ENCODE measurements at regions not wholly inside any gene's neighbourhood (a gene's known extent, or its start where the extent isn't known, plus 50 kb on each side); places are given as distances from the start of the nearest gene placed in this dataset.

DNA sequence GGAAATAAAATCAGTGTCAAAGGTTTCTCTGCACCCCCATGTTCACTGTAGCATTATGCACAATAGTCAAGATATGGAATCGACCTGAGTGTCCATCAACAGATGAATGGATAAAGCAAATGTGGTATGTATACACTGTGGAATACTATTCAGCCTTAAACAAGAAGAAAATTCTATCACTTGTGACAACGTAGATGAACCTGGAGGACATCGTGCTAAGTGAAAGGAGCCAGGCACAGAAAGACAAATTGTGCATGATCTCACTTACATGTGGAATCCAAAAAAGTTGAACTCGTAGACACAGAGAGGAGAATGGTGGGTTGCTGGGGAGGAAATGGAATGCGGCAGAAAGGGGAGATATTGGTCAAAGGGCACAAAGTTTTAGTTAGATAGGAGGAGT is 136.3 kb upstream of the ESR1 start:
- TF ChIP-seq, protein P1, sequence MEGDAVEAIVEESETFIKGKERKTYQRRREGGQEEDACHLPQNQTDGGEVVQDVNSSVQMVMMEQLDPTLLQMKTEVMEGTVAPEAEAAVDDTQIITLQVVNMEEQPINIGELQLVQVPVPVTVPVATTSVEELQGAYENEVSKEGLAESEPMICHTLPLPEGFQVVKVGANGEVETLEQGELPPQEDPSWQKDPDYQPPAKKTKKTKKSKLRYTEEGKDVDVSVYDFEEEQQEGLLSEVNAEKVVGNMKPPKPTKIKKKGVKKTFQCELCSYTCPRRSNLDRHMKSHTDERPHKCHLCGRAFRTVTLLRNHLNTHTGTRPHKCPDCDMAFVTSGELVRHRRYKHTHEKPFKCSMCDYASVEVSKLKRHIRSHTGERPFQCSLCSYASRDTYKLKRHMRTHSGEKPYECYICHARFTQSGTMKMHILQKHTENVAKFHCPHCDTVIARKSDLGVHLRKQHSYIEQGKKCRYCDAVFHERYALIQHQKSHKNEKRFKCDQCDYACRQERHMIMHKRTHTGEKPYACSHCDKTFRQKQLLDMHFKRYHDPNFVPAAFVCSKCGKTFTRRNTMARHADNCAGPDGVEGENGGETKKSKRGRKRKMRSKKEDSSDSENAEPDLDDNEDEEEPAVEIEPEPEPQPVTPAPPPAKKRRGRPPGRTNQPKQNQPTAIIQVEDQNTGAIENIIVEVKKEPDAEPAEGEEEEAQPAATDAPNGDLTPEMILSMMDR (conservative IDR thresholded peaks at IDR 0.05; ENCODE audit: low read depth, low read length), result no peak
- DNase-seq (ENCODE audit: low read depth), result no peak

DNA sequence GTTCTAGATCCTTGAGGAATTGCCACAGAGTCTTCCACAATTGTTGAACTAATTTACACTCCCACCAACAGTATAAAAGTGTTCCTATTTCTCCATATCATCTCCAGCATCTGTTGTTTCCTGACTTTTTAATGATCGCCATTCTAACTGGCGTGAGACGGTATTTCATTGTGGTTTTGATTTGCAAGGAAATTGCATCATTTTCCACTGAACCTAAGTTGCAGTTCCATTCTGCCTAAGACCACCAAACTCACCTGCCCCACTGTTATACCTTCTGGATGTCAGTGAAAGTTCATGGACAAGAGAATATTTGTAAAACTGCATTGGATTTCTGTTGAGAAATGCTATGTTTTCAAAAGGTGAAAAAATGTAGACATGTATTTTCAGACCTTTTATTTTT is 132.9 kb upstream of the ESR1 start:
- no peak for DNase-seq (ENCODE audit: low read depth)
- TF ChIP-seq, protein P1 (conservative IDR thresholded peaks at IDR 0.05; ENCODE audit: low read depth, low read length), result no peak
- H3K4me3 ChIP-seq (ENCODE audit: low read depth, low read length), result no peak overlapping the region

More for the DNA sequence above, 136.3 kb upstream of the ESR1 start:
- H3K4me3 ChIP-seq (ENCODE audit: low read depth, low read length), result no peak overlapping the region

DNA sequence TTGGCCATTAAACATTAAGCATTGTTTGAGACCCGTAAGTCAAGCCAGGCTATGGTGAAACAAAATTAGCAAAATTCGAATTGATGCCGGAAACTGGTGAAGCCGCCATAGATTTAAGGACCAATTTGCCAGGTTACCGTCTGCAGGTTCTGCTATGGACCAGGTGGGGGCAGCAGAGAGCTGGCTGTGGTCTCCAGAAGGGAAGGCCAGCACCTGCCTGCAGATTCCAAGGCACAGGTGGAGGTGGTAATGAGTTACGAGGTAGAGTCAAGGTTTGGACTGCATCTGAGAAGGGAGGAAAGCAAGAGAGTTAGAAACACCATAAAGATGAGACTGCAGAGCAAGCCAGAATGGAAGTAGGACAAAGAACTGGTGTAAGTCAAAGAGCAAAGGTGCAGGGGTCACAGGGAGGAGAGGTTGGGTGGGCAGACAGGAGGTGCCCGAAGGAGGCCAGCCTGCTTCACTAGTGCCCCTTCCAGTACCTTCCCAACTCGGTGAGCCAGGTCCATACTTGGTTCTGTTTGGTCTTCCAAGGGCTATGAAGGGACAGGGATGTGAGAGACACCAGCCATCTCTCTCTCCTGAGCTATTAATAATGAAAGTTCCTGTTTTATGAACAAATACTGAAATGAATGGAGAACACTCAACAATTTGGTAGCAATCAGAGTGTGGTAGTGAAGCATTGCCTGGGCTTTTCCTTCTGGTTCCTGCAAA is 131.6 kb upstream of the ESR1 start:
- TF ChIP-seq, protein P1 (conservative IDR thresholded peaks at IDR 0.05; ENCODE audit: low read depth, low read length), result peak; percentile 96
- H3K4me3 ChIP-seq (ENCODE audit: low read depth, low read length), result no peak overlapping the region
- DNase-seq (ENCODE audit: low read depth), result peak; percentile 56

DNA sequence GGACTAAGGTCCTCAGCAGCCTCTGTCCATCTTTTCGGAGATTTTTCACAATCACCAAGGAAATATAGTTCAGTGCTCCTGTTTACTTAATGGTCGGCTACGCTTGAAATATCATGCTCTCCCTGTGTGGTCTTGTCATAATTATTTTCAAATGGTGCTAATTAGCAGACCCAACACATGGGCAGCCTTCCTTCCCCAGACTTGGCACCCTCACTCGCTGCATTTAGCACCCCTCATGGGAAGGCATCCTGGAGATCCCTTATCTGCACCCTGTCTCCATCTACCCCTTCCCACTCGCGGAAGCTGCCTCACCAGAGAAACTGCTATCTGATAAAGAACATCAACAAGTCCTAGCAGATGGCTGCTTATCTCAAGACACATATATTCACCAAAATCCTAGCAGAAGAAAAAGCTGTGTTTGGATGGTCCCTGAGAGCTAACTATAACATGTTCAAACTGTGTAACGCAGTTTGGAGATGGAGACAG is 131.0 kb upstream of the ESR1 start:
- H3K4me3 ChIP-seq (ENCODE audit: low read depth, low read length), result no peak overlapping the region
- TF ChIP-seq, protein P1 (conservative IDR thresholded peaks at IDR 0.05; ENCODE audit: low read depth, low read length), result no peak
- DNase-seq (ENCODE audit: low read depth), result no peak

DNA sequence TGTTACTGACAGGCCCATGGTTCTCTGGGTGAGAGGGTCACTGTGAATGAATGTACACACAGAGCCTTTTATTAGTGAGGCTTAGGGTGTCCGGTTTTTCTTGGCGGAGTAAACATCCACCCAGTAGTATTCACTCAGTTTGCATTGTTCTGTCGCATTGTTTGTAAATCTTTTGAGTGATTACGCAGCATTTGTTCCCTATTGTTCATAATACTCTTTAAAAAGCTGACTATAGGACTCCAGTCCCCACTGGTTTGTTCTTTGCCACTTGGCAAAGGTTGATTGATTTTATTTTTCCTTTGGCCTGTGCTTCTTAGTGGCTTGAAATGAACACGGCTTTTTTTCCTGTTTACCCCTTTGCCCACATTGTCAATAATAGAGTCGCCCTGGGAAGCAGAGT is 130.1 kb upstream of the ESR1 start:
- no peak overlapping the region for H3K4me3 ChIP-seq (ENCODE audit: low read depth, low read length)
- TF ChIP-seq, protein P1 (conservative IDR thresholded peaks at IDR 0.05; ENCODE audit: low read depth, low read length), result no peak
- no peak for DNase-seq (ENCODE audit: low read depth)

DNA sequence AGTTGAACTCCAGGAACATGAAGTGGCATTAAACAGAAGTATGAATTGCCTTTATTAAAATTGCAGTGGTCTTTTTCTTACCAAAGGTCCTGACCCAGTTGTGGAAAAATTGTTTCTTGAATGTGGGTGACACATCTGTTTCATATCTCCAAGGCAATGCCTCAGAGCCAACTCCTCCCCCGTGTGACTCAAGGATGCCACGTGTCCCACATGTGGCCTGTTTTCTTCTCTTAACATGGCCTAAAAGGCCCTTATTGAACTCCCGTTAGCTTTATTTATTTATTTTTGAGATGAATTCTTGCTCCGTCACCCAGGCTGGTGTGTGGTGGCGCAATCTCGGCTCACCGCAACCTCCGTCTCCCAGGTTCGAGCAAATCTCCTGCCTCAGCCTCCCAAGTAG is 128.4 kb upstream of the ESR1 start:
- peak; percentile 75 for DNase-seq (ENCODE audit: low read depth)
- no peak overlapping the region for H3K4me3 ChIP-seq (ENCODE audit: low read depth, low read length)
- TF ChIP-seq, protein P1 (conservative IDR thresholded peaks at IDR 0.05; ENCODE audit: low read depth, low read length), result no peak

DNA sequence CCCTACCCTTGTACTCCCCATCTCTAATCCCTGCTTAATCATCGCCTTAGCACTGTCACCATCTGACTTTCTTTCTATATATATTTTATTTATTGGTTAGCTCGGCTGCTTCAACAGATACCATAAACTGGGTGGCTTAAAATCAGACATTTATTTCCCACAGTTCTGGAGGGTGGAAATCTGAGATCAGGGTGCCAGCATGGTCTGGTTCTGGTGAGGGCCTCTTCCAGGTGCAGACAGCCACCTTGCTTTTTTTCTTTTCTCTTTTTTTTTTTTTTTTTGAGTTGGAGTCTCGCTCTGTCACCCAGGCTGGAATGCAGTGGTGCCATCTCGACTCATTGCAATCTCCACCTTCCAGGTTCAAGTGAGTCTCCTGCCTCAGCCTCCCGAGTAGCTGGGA is 127.5 kb upstream of the ESR1 start:
- DNase-seq (ENCODE audit: low read depth), result no peak
- no peak overlapping the region for H3K4me3 ChIP-seq (ENCODE audit: low read depth, low read length)
- TF ChIP-seq, protein P1 (conservative IDR thresholded peaks at IDR 0.05; ENCODE audit: low read depth, low read length), result no peak

Measured in choroid plexus epithelial cell (primary cell).